Vagina (tissue), 2 donors: ENCODE measurements at regions not wholly inside any gene's neighbourhood (a gene's known extent, or its start where the extent isn't known, plus 50 kb on each side); places are given as distances from the start of the nearest gene placed in this dataset.

ENCODE experiments used
- DNase-seq, 2 donors: peaks; one replicate each; pipeline ENCODE4 v3.0.0-alpha.2; 2017; ENCODE audit errors: extremely low spot score in 2 of 2
- H3K27ac ChIP-seq: fragments of 200-600 bp; sonication (generic); one replicate; pipeline ENCODE4 v1.5.1; 2019
- H3K27me3 ChIP-seq: fragments of 200-600 bp; sonication (generic); one replicate; pipeline ENCODE4 v1.5.1; 2019
- H3K36me3 ChIP-seq, 2 donors: fragments of 200-600 bp; sonication (generic); one replicate each; pipeline ENCODE4 v1.5.1; 2017 to 2019
- H3K4me1 ChIP-seq: fragments of 200-600 bp; sonication (generic); one replicate; pipeline ENCODE4 v1.5.1; 2019
- H3K4me3 ChIP-seq, 2 donors: fragments of 200-600 bp; sonication (generic); 1 replicate in 1 of 2; 2 replicates in 1 of 2; pipeline ENCODE4 v1.5.1; 2016 to 2019
- H3K9me3 ChIP-seq: fragments of 200-600 bp; sonication (generic); one replicate; pipeline ENCODE4 v1.5.1; 2019
- POLR2A ChIP-seq, 2 donors: fragments of 450-650 bp; IDR thresholded peaks; one replicate each; pipeline ENCODE4 v1.6.1; 2017; ENCODE audit warnings: antibody characterized with exemption in 2 of 2, mild to moderate bottlenecking in 2 of 2, moderate library complexity in 2 of 2
- POLR2AphosphoS5 ChIP-seq, 2 donors: sonication (generic); formaldehyde crosslinking; IDR thresholded peaks; one replicate each; pipeline ENCODE4 v1.9.0; 2017; ENCODE audit warnings: antibody characterized with exemption in 2 of 2, mild to moderate bottlenecking in 2 of 2, low read depth in 1 of 2; ENCODE audit not compliant: insufficient read depth in 1 of 2
- intact Hi-C: fragments of 100-400 bp; cut with DNase I; formaldehyde crosslinking; loops from one replicate; pipeline ENCODE4 v1.15.1; 2023
- TF ChIP-seq, protein P1 (sequence below), 3 experiments: fragments of 450-650 bp in 2 of 3; fragments of 200-600 bp in 1 of 3; sonication (generic) in 1 of 3; IDR thresholded peaks; one replicate each; pipeline ENCODE4 v1.5.1; 2017 to 2019; ENCODE audit warnings: antibody characterized with exemption in 3 of 3, mild to moderate bottlenecking in 2 of 3, moderate library complexity in 2 of 3

DNA sequence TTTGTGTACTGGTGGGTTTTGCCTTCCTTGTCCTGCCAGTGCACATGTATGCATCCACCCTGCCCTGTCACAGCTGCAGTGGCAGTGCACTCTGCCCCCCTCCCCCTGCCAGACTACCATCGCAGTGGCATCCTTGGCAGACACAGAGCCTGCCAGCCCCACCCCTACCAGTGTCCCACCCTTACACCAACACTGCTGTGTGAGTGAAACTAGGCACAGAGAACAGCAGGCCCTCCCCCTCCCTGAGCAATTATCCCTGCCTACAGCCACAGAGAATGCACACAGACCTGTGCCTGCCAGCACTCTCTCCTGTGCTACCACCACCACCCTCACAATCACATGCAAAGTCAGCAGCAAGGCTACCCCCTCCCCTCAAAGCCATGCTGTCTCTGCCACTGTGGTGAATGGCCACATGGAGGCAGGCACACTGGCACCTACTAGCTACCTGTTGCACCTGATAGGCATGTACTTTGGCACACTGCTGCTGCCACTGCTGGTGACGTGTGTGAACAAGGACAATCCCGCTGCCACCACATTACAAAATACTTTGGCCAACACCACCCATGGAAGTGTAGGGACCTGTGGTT, 239.8 kb downstream of the CALCRL start:
- Histone ChIP-seq H3K27me3 (no peaks in the 10 kb centered on the region), H3K4me3 (no peak overlapping the region), H3K36me3 (no peaks in the 10 kb centered on the region), H3K9me3 (no peaks in the 10 kb centered on the region), H3K4me1 (no peaks in the 10 kb centered on the region), H3K27ac (no peak overlapping the region)
- TF ChIP-seq POLR2A (IDR thresholded peaks at IDR 0.05): no peak
- TF ChIP-seq POLR2AphosphoS5 (IDR thresholded peaks at IDR 0.05; ENCODE audit: insufficient read depth in 1 of 2, low read depth in 1 of 2): no peak
- TF ChIP-seq, protein P1, sequence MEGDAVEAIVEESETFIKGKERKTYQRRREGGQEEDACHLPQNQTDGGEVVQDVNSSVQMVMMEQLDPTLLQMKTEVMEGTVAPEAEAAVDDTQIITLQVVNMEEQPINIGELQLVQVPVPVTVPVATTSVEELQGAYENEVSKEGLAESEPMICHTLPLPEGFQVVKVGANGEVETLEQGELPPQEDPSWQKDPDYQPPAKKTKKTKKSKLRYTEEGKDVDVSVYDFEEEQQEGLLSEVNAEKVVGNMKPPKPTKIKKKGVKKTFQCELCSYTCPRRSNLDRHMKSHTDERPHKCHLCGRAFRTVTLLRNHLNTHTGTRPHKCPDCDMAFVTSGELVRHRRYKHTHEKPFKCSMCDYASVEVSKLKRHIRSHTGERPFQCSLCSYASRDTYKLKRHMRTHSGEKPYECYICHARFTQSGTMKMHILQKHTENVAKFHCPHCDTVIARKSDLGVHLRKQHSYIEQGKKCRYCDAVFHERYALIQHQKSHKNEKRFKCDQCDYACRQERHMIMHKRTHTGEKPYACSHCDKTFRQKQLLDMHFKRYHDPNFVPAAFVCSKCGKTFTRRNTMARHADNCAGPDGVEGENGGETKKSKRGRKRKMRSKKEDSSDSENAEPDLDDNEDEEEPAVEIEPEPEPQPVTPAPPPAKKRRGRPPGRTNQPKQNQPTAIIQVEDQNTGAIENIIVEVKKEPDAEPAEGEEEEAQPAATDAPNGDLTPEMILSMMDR (IDR thresholded peaks at IDR 0.05): no peak
- no peak for DNase-seq
- intact Hi-C loops: no loop called here

DNA sequence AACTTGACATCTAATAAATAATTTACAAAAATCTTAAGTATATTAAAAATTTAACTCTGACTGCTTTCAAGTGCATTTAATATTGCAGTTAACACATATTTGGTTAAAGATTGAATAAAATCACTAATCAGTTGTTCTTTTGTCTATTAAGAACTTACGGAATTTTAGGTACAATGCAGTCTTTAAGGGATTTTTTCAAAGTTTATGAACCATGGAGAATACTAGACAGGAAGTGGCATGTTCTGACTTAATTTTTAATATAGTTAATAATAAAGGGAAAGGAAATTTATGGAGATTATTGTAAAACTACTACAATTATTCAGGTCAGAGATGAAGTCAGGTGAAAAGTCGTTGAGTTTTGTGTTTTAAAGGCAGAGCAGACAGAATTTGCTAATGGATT, 240.9 kb downstream of the CALCRL start:
- no peaks in the 10 kb centered on the region for H3K4me1 ChIP-seq
- H3K27me3 ChIP-seq: no peaks in the 10 kb centered on the region
- intact Hi-C loops: no loop called here
- TF ChIP-seq, protein P1 (IDR thresholded peaks at IDR 0.05): no peak
- TF ChIP-seq POLR2A (IDR thresholded peaks at IDR 0.05) (no peak), POLR2AphosphoS5 (IDR thresholded peaks at IDR 0.05; ENCODE audit: insufficient read depth in 1 of 2, low read depth in 1 of 2) (no peak)
- no peak overlapping the region for H3K27ac ChIP-seq
- H3K36me3 ChIP-seq: no peaks in the 10 kb centered on the region
- no peaks in the 10 kb centered on the region for H3K9me3 ChIP-seq
- DNase-seq: no peak
- H3K4me3 ChIP-seq: no peak overlapping the region

DNA sequence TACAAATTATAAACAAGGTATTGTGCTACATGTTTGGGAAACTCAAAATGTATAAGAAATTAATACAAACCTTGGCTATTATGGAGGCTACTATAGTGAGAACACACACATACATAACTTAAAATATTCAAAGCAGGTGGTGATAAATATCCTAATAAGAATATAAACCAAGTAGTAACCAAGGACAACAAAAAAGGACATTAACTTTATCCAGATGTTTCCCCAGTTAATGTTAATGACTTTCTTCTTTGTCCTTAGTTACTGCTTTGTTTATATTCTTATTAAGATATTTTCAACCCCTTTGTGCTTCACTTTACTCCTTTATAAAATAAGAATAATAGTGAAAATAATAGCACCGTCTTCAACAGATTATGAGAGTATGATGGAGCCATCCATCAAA, 241.6 kb downstream of the CALCRL start:
- no peaks in the 10 kb centered on the region for H3K9me3 ChIP-seq
- intact Hi-C loops: no loop called here
- no peaks in the 10 kb centered on the region for H3K36me3 ChIP-seq
- DNase-seq: no peak
- no peaks in the 10 kb centered on the region for H3K4me1 ChIP-seq
- H3K27me3 ChIP-seq: no peaks in the 10 kb centered on the region
- H3K27ac ChIP-seq: no peak overlapping the region
- H3K4me3 ChIP-seq: no peak overlapping the region
- no peak for TF ChIP-seq POLR2AphosphoS5 (IDR thresholded peaks at IDR 0.05; ENCODE audit: insufficient read depth in 1 of 2, low read depth in 1 of 2)
- TF ChIP-seq, protein P1 (IDR thresholded peaks at IDR 0.05): no peak

DNA sequence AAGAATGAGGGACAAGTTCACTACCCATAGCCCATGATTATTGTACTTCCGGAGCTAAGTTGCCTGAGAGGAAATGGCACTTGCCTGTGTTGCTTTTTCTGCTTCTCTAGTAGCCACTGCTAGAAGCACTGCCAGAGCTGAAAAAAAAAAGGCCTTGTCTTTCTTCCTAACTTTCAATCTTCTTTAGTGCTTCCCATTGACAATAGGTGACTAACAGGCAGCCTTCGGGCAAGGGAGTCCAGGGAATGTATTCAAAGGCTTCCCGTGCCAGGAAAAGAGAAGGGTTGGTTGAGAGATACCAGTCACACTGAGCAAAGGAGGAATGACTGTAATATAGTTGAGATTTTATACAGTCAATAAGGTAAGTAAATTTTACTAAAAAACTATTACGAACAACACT, 242.0 kb downstream of the CALCRL start:
- intact Hi-C loops: no loop called here
- Histone ChIP-seq H3K36me3 (no peaks in the 10 kb centered on the region), H3K4me3 (no peak overlapping the region), H3K27ac (no peak overlapping the region), H3K9me3 (no peaks in the 10 kb centered on the region), H3K4me1 (no peaks in the 10 kb centered on the region), H3K27me3 (no peaks in the 10 kb centered on the region)
- no peak for DNase-seq
- TF ChIP-seq POLR2AphosphoS5 (IDR thresholded peaks at IDR 0.05; ENCODE audit: insufficient read depth in 1 of 2, low read depth in 1 of 2) (no peak), POLR2A (IDR thresholded peaks at IDR 0.05) (no peak)
- TF ChIP-seq, protein P1 (IDR thresholded peaks at IDR 0.05): no peak

DNA sequence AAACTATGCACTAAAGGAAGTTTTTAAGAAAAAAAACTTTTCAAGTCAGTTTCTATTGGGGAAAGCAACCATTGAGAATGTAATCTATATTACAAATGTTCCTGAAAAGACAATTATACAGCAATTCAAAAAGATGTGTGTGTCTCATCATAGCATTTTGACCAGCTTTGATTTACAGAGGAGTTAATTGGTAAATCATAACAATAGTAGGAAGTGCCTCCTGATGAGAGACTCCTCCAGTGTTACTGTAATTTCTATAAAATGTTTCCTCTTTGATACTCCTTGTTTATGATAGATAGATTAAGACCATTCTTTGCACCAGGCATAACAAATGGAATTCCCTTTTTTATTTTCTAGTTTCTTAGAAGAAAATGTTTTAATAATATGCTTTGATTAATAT, 249.9 kb downstream of the CALCRL start:
- Histone ChIP-seq H3K9me3 (no peaks in the 10 kb centered on the region), H3K27ac (no peak overlapping the region), H3K36me3 (no peaks in the 10 kb centered on the region), H3K4me1 (no peaks in the 10 kb centered on the region), H3K4me3 (no peak overlapping the region), H3K27me3 (no peaks in the 10 kb centered on the region)
- DNase-seq: no peak
- no peak for TF ChIP-seq POLR2AphosphoS5 (IDR thresholded peaks at IDR 0.05; ENCODE audit: insufficient read depth in 1 of 2, low read depth in 1 of 2)
- TF ChIP-seq, protein P1 (IDR thresholded peaks at IDR 0.05): no peak
- intact Hi-C loops: no loop called here
